B cell (primary cell): ENCODE measurements at regions not wholly inside any gene's neighbourhood (a gene's known extent, or its start where the extent isn't known, plus 50 kb on each side); places are given as distances from the start of the nearest gene placed in this dataset.

Experiments
- ATAC-seq: fragments of 200-7000 bp; cut with Tn5 transposase; one replicate; pipeline ENCODE4 v1.10.0; 2021; ENCODE audit warnings: low read depth, mild to moderate bottlenecking, moderate number of reproducible peaks, moderate library complexity
- CTCF ChIA-PET: fragments of 350-600 bp; sonication (Branson Sonifier 250); formaldehyde crosslinking; loops from one replicate; lab custom pipeline; 2021; ENCODE audit warnings: antibody characterized with exemption, inconsistent platforms; lab: Charles Lee
- POLR2A ChIA-PET: fragments of 350-600 bp; sonication (Branson Sonifier 250); formaldehyde crosslinking; loops from one replicate; lab custom pipeline; 2021; ENCODE audit warnings: antibody characterized with exemption; lab: Charles Lee
- DNase-seq: peaks from one replicate; pipeline ENCODE4 v3.0.0; 2013
- H2AFZ ChIP-seq: 2 replicates; pipeline ENCODE4 v1.6.1; 2012; ENCODE audit warnings: mild to moderate bottlenecking, low read depth, low read length; ENCODE audit not compliant: insufficient read depth, poor library complexity, severe bottlenecking
- H3K27ac ChIP-seq, 2 donors: 1 replicate in 1 of 2; 2 replicates in 1 of 2; pipeline ENCODE4 v1.5.1; 2012 to 2013; ENCODE audit warnings: low read length in 2 of 2, mild to moderate bottlenecking in 2 of 2, moderate library complexity in 1 of 2
- H3K27me3 ChIP-seq, 4 experiments: fragments of 200-600 bp in 1 of 4; sonication (generic) in 1 of 4; replicated peaks in 1 of 4; 1 replicate in 2 of 4; 2 replicates in 2 of 4; pipeline versions ENCODE4 v1.6.1 to v1.7.0; 2013 to 2016; ENCODE audit warnings: low read length in 3 of 4, mild to moderate bottlenecking in 2 of 4, mixed read lengths in 1 of 4, moderate library complexity in 1 of 4; ENCODE audit not compliant: insufficient read depth in 4 of 4, control insufficient read depth in 3 of 4; ENCODE audit errors: control extremely low read depth in 1 of 4
- H3K36me3 ChIP-seq, 2 experiments: replicated peaks in 1 of 2; 1 replicate in 1 of 2; 2 replicates in 1 of 2; pipeline versions ENCODE4 v1.6.1 to v1.7.1; 2013; ENCODE audit warnings: low read length in 1 of 2; ENCODE audit not compliant: insufficient read depth in 2 of 2, control insufficient read depth in 1 of 2; ENCODE audit errors: control extremely low read depth in 1 of 2, extremely low read depth in 1 of 2
- H3K4me1 ChIP-seq, 2 donors: fragments of 200-600 bp in 1 of 2; sonication (generic) in 1 of 2; 1 replicate in 1 of 2; 2 replicates in 1 of 2; pipeline versions ENCODE4 v1.5.1 to v1.6.1; 2013 to 2017; ENCODE audit warnings: low read length in 2 of 2; ENCODE audit not compliant: control insufficient read depth in 2 of 2, insufficient read depth in 2 of 2
- H3K4me2 ChIP-seq: replicated peaks from 2 replicates; pipeline ENCODE3; 2012; ENCODE audit warnings: mild to moderate bottlenecking, low read depth, low read length; ENCODE audit not compliant: poor library complexity, severe bottlenecking
- H3K4me3 ChIP-seq, 5 experiments: fragments of 200-600 bp in 1 of 5; sonication (generic) in 1 of 5; 1 replicate in 3 of 5; 2 replicates in 2 of 5; pipeline versions ENCODE4 v1.5.1 to v1.7.0; 2011 to 2016; ENCODE audit warnings: low read length in 4 of 5, mild to moderate bottlenecking in 4 of 5, low read depth in 2 of 5, control low read depth in 1 of 5, moderate library complexity in 1 of 5; ENCODE audit not compliant: insufficient read depth in 1 of 5; ENCODE audit errors: control extremely low read depth in 1 of 5, extremely low read depth in 1 of 5
- H3K79me2 ChIP-seq: fragments of 200-600 bp; sonication (generic); one replicate; pipeline ENCODE4 v1.6.0; 2016; ENCODE audit warnings: low read length; ENCODE audit not compliant: control insufficient read depth, insufficient read depth
- H3K9ac ChIP-seq: fragments of 200-600 bp; sonication (generic); 2 replicates; pipeline ENCODE4 v1.6.1; 2017; ENCODE audit warnings: mild to moderate bottlenecking, low read length, moderate library complexity
- H3K9me3 ChIP-seq, 3 donors: one replicate each; pipeline versions ENCODE4 v1.6.1 to v1.7.1; 2013; ENCODE audit warnings: low read length in 2 of 3; ENCODE audit not compliant: control insufficient read depth in 2 of 3, insufficient read depth in 1 of 3; ENCODE audit errors: control extremely low read depth in 1 of 3
- H4K20me1 ChIP-seq: 2 replicates; pipeline ENCODE4 v1.6.0; 2012; ENCODE audit warnings: mild to moderate bottlenecking, low read length; ENCODE audit not compliant: insufficient read depth, control insufficient read depth, poor library complexity, severe bottlenecking
- H3K27ac Mint-ChIP-seq: one replicate; pipeline ENCODE4 v1.8.0; 2021; ENCODE audit warnings: mixed read lengths
- H3K27me3 Mint-ChIP-seq: one replicate; pipeline ENCODE4 v1.8.0; 2021; ENCODE audit warnings: mixed read lengths
- H3K4me1 Mint-ChIP-seq: one replicate; pipeline ENCODE4 v1.8.0; 2021; ENCODE audit warnings: mixed read lengths
- H3K4me3 Mint-ChIP-seq: one replicate; pipeline ENCODE4 v1.8.0; 2021; ENCODE audit warnings: mixed read lengths
- H3K9me3 Mint-ChIP-seq: one replicate; pipeline ENCODE4 v1.8.0; 2022; ENCODE audit warnings: mixed read lengths; ENCODE audit not compliant: insufficient read depth
- EZH2 ChIP-seq: IDR thresholded peaks from 2 replicates; pipeline ENCODE4 v1.6.1; 2012; ENCODE audit warnings: borderline replicate concordance, low read depth, mild to moderate bottlenecking, moderate library complexity, low read length; ENCODE audit not compliant: insufficient read depth, poor library complexity, severe bottlenecking
- WGBS: methylation state at CpG from one replicate; pipeline ENCODE4 v1.1.5; 2013; ENCODE audit warnings: missing lambda C conversion rate; ENCODE audit not compliant: insufficient coverage; 5-methylcytosine and 5-hydroxymethylcytosine counted together
- intact Hi-C: fragments of 100-400 bp; cut with micrococcal nuclease; formaldehyde crosslinking; loops from one replicate; pipeline ENCODE4 v1.10.0; 2022
- TF ChIP-seq, protein P1 (sequence below): fragments of 200-600 bp; IDR thresholded peaks from one replicate; pipeline ENCODE4 v1.8.0; 2022; ENCODE audit warnings: antibody characterized with exemption, mild to moderate bottlenecking

GRCh38 chr18:71040161-71040560 is 751.3 kb downstream of the SOCS6 start:
- H3K4me3 Mint-ChIP-seq: no peak overlapping the region
- Histone ChIP-seq H3K36me3 (no peaks in the 10 kb centered on the region), H3K79me2 (no peaks in the 10 kb centered on the region), H3K4me3 (no peak overlapping the region), H4K20me1 (no peaks in the 10 kb centered on the region), H3K4me2 (no peak overlapping the region), H3K9me3 (no peaks in the 10 kb centered on the region), H3K27me3 (no peaks in the 10 kb centered on the region), H2AFZ (no peak overlapping the region), H3K9ac (no peak overlapping the region), H3K27ac (no peak overlapping the region), H3K4me1 (no peaks in the 10 kb centered on the region)
- TF ChIP-seq EZH2: no peak
- TF ChIP-seq, protein P1, sequence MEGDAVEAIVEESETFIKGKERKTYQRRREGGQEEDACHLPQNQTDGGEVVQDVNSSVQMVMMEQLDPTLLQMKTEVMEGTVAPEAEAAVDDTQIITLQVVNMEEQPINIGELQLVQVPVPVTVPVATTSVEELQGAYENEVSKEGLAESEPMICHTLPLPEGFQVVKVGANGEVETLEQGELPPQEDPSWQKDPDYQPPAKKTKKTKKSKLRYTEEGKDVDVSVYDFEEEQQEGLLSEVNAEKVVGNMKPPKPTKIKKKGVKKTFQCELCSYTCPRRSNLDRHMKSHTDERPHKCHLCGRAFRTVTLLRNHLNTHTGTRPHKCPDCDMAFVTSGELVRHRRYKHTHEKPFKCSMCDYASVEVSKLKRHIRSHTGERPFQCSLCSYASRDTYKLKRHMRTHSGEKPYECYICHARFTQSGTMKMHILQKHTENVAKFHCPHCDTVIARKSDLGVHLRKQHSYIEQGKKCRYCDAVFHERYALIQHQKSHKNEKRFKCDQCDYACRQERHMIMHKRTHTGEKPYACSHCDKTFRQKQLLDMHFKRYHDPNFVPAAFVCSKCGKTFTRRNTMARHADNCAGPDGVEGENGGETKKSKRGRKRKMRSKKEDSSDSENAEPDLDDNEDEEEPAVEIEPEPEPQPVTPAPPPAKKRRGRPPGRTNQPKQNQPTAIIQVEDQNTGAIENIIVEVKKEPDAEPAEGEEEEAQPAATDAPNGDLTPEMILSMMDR: no peak
- DNase-seq (no peak), ATAC-seq (no peak)
- ChIA-PET POLR2A (no interaction called here), CTCF (no interaction called here)
- no peak overlapping the region for H3K27ac Mint-ChIP-seq
- no CpG with 5 or more reads among the region's 4 CpGs for WGBS
- no peaks in the 10 kb centered on the region for H3K4me1 Mint-ChIP-seq
- H3K9me3 Mint-ChIP-seq: peaks cover 1% of the 10 kb centered on the region
- H3K27me3 Mint-ChIP-seq: no peaks in the 10 kb centered on the region
- intact Hi-C loops: no loop called here

- Histone ChIP-seq H3K27me3 (no peaks in the 10 kb centered on the region), H3K4me2 (no peak overlapping the region), H3K79me2 (no peaks in the 10 kb centered on the region), H3K9me3 (no peaks in the 10 kb centered on the region), H3K4me1 (no peaks in the 10 kb centered on the region), H4K20me1 (no peaks in the 10 kb centered on the region), H3K4me3 (no peak overlapping the region), H3K36me3 (no peaks in the 10 kb centered on the region), H3K27ac (no peak overlapping the region), H2AFZ (no peak overlapping the region), H3K9ac (no peak overlapping the region)
- intact Hi-C loops: no loop called here
- no peak for TF ChIP-seq EZH2
- TF ChIP-seq, protein P1: no peak
- ATAC-seq (no peak), DNase-seq (no peak)
- POLR2A ChIA-PET: no interaction called here
- Mint-ChIP-seq H3K27me3 (no peaks in the 10 kb centered on the region), H3K27ac (no peak overlapping the region), H3K9me3 (peaks cover 1% of the 10 kb centered on the region), H3K4me1 (no peaks in the 10 kb centered on the region), H3K4me3 (no peak overlapping the region)
- CTCF ChIA-PET: no interaction called here
- WGBS: no CpG with 5 or more reads among the region's 1 CpG
Observed at GRCh38 chr18:71038196-71038595, 749.4 kb downstream of the SOCS6 start.
